ENCODE measurements at regions not wholly inside any gene's neighbourhood (a gene's known extent, or its start where the extent isn't known, plus 50 kb on each side); places are given as distances from the start of the nearest gene placed in this dataset.

DNA sequence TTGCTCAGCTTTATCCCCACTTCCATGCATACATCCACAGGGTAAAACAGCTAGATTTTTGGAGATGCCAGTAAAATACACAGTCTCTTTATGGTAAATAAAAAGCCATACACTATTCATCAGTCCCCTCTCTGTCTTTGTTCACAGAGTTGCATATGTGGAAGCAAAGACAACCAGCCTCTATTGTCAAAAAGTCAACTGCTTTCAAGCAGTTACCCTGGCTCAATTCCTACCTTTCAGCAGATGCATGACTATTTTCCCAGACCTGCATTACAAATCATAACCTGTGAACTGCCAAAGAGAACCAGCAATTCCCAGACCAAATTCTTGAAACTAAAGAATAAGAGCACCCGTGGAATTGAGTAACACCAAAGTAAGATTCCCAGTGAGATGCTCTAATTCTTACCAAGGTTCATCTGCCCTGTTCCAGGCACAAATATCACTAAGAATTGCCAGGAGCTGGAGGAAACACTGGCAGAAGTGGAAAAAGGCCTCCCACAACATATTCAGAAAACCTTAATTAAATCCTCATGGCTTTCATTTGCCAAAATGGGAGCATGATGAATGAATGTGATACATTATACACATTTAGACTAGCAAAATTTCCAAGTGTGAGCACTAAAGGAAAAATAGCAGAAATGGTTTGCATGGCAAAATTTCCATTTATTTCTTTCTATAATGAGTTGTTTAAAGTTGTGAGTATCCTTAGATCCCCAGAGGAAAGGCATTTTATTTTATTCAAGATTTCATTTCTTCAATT, 391.2 kb upstream of the ADGRL3 start:
- Histone ChIP-seq H3K36me3 (no peaks in the 10 kb centered on the region), H3K4me1 (no peaks in the 10 kb centered on the region), H3K27me3 (no peaks in the 10 kb centered on the region), H3K4me3 (no peak overlapping the region), H3K27ac (no peak overlapping the region), H3K9me3 (no peaks in the 10 kb centered on the region)
- TF ChIP-seq POLR2A (IDR thresholded peaks at IDR 0.05) = no peak
- no peak for TF ChIP-seq CTCF (IDR thresholded peaks at IDR 0.05)
- TF ChIP-seq POLR2AphosphoS5 (IDR thresholded peaks at IDR 0.05) = no peak
- no peak for TF ChIP-seq EP300 (IDR thresholded peaks at IDR 0.05)
- DNase-seq (ENCODE audit: low spot score in 2 of 2) = no peak
- WGBS = 50% methylated on average over 1 of the region's 1 CpG

DNA sequence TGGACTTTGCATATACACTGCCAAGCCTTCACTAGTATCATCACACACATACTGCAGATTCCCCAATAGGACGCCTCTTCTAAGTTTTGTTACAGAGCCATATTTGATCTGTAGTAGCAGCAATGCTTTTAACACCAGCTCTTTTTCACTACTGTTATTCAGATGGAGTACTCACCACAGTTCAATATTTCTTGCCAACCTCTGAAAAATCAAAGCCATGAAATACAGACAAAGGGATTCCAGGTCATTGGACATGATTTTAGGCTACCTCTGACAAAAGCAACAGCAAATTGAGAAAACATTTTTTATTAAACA, 390.7 kb upstream of the ADGRL3 start:
- WGBS = 61% methylated on average over 1 of the region's 1 CpG
- H3K27me3 ChIP-seq = no peaks in the 10 kb centered on the region
- no peaks in the 10 kb centered on the region for H3K36me3 ChIP-seq

GRCh38 chr4:60812811-60813210, 387.3 kb upstream of the ADGRL3 start:
- Histone ChIP-seq H3K4me3 (no peak overlapping the region), H3K9me3 (no peaks in the 10 kb centered on the region), H3K27me3 (no peaks in the 10 kb centered on the region), H3K36me3 (no peaks in the 10 kb centered on the region), H3K27ac (no peak overlapping the region), H3K4me1 (no peaks in the 10 kb centered on the region)
- TF ChIP-seq POLR2AphosphoS5 (IDR thresholded peaks at IDR 0.05) = no peak
- TF ChIP-seq POLR2A (IDR thresholded peaks at IDR 0.05) = no peak
- TF ChIP-seq EP300 (IDR thresholded peaks at IDR 0.05) = no peak
- no peak for TF ChIP-seq CTCF (IDR thresholded peaks at IDR 0.05)
- 36% methylated on average over 1 of the region's 1 CpG for WGBS
- DNase-seq (ENCODE audit: low spot score in 2 of 2) = no peak

More for the DNA sequence above, 390.7 kb upstream of the ADGRL3 start:
- TF ChIP-seq CTCF (IDR thresholded peaks at IDR 0.05) (no peak), POLR2AphosphoS5 (IDR thresholded peaks at IDR 0.05) (no peak), EP300 (IDR thresholded peaks at IDR 0.05) (no peak), POLR2A (IDR thresholded peaks at IDR 0.05) (no peak)
- no peak for DNase-seq (ENCODE audit: low spot score in 2 of 2)
- Histone ChIP-seq H3K9me3 (no peaks in the 10 kb centered on the region), H3K4me1 (no peaks in the 10 kb centered on the region), H3K27ac (no peak overlapping the region), H3K4me3 (no peak overlapping the region)

DNA sequence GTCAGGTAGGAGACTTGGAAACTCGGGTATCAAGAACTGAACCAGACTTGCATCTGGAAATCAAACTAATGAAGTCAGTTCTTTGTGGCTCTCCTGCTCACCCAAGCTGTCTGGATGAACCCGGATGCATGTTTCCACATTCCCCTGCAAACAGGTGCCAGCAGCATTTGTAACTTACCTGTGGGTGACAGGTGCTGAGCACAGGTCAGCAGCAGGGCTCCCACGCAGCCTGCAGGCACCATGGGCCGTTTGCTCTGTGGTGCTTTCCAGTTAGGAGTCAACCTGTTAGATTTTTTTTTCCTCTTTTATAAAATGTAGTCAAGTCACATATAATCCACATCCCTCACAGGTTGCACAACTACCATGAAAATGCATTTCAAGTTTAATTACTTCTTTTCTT, 385.6 kb upstream of the ADGRL3 start:
- 85% methylated on average over 4 of the region's 4 CpGs for WGBS
- Histone ChIP-seq H3K27ac (no peak overlapping the region), H3K4me1 (no peaks in the 10 kb centered on the region), H3K36me3 (no peaks in the 10 kb centered on the region), H3K9me3 (no peaks in the 10 kb centered on the region), H3K4me3 (no peak overlapping the region), H3K27me3 (no peaks in the 10 kb centered on the region)
- DNase-seq (ENCODE audit: low spot score in 2 of 2) = no peak
- TF ChIP-seq CTCF (IDR thresholded peaks at IDR 0.05) (no peak), POLR2A (IDR thresholded peaks at IDR 0.05) (no peak), EP300 (IDR thresholded peaks at IDR 0.05) (no peak), POLR2AphosphoS5 (IDR thresholded peaks at IDR 0.05) (no peak)

DNA sequence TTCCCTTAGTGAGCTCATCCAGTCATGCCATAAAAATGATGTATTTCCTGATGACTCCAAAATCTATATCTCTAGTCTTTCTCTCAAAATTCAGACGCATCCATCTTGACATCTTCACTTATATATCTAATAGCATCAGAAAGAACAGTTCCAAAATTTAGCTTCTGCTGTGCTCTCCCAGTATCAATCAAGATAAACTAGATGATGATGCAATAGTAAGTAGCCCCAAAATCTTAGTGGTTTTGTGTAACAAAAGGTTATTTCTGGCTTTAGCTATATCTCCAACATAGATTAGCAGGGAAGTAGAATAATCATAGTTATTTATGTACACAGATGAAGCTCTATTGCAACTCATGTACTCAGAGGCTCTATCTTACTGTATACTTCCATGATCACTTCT, 382.5 kb upstream of the ADGRL3 start:
- Histone ChIP-seq H3K27ac (no peak overlapping the region), H3K4me3 (no peak overlapping the region), H3K4me1 (no peaks in the 10 kb centered on the region), H3K9me3 (no peaks in the 10 kb centered on the region), H3K27me3 (no peaks in the 10 kb centered on the region), H3K36me3 (no peaks in the 10 kb centered on the region)
- TF ChIP-seq POLR2A (IDR thresholded peaks at IDR 0.05) (no peak), CTCF (IDR thresholded peaks at IDR 0.05) (no peak), POLR2AphosphoS5 (IDR thresholded peaks at IDR 0.05) (no peak), EP300 (IDR thresholded peaks at IDR 0.05) (no peak)
- 74% methylated on average over 1 of the region's 1 CpG for WGBS
- no peak for DNase-seq (ENCODE audit: low spot score in 2 of 2)
